Right lobe of liver (tissue), 6 donors: ENCODE measurements at regions not wholly inside any gene's neighbourhood (a gene's known extent, or its start where the extent isn't known, plus 50 kb on each side); places are given as distances from the start of the nearest gene placed in this dataset.

Experiments
- ATAC-seq, 4 donors: fragments of 200-7000 bp; cut with Tn5 transposase; one replicate each; pipeline ENCODE4 v1.9.1; 2020; ENCODE audit warnings: mild to moderate bottlenecking in 4 of 4, moderate library complexity in 4 of 4
- DNase-seq, 3 donors: peaks; one replicate each; pipeline ENCODE4 v3.0.0-alpha.2; 2020
- H3K27ac ChIP-seq, 3 donors: fragments of 200-600 bp; one replicate each; pipeline ENCODE4 v1.8.0; 2022
- H3K27me3 ChIP-seq, 2 donors: fragments of 200-600 bp; one replicate each; pipeline ENCODE4 v1.8.0; 2022
- H3K36me3 ChIP-seq, 4 donors: fragments of 200-600 bp; sonication (generic) in 1 of 4; one replicate each; pipeline versions ENCODE4 v1.5.1 to v1.8.0; 2017 to 2022; ENCODE audit warnings: control low read depth in 1 of 4
- H3K4me1 ChIP-seq, 4 donors: fragments of 200-600 bp; sonication (generic) in 1 of 4; one replicate each; pipeline versions ENCODE4 v1.5.1 to v1.8.0; 2017 to 2022; ENCODE audit warnings: control low read depth in 1 of 4
- H3K4me3 ChIP-seq, 3 donors: fragments of 200-600 bp; one replicate each; pipeline ENCODE4 v1.8.0; 2022
- H3K9me3 ChIP-seq, 4 donors: fragments of 200-600 bp; sonication (generic) in 1 of 4; one replicate each; pipeline versions ENCODE4 v1.5.1 to v1.8.0; 2017 to 2022; ENCODE audit warnings: control low read depth in 1 of 4
- CTCF ChIP-seq, 4 donors: fragments of 200-600 bp in 3 of 4; fragments of 450-650 bp in 1 of 4; IDR thresholded peaks; one replicate each; pipeline versions ENCODE4 v1.5.1 to v1.8.0; 2016 to 2022; ENCODE audit warnings: antibody characterized with exemption in 4 of 4, mild to moderate bottlenecking in 2 of 4
- POLR2A ChIP-seq: fragments of 450-650 bp; IDR thresholded peaks from one replicate; pipeline ENCODE4 v1.6.1; 2017; ENCODE audit warnings: antibody characterized with exemption, mild to moderate bottlenecking
- WGBS: methylation state at CpG from one replicate; pipeline ENCODE4 v1.1.6; 2018; ENCODE audit warnings: low coverage, low lambda C conversion rate; ENCODE audit not compliant: insufficient coverage; ENCODE audit errors: missing lambda C conversion rate; 5-methylcytosine and 5-hydroxymethylcytosine counted together
- intact Hi-C, 2 donors: fragments of 100-400 bp; cut with DNase I; formaldehyde crosslinking; loops; one replicate each; pipeline versions ENCODE4 v1.11.2 to v1.14.1; 2022
- donor health status: DM: no; HTN: yes; CAD: no.
- donor health status: DM: no; HTN: no; CAD: no.
- donor health status: DM: no; HTN: no; CAD: no.
- donor health status: DM: no; HTN: yes; CAD: no.
- donor health status: DM: no; HTN: yes; CAD: no.

- Histone ChIP-seq H3K4me1 (peaks cover 0 to 8% (median 0%) of the 10 kb centered on the region in 4 donors), H3K9me3 (no peaks in the 10 kb centered on the region), H3K4me3 (no peak overlapping the region), H3K27ac (no peak overlapping the region), H3K27me3 (no peaks in the 10 kb centered on the region), H3K36me3 (no peaks in the 10 kb centered on the region)
- DNase-seq (peak in 1 of 3 donors; percentile 23), ATAC-seq (peak in 1 of 4 donors; percentile 33)
- TF ChIP-seq POLR2A (no peak), CTCF (IDR thresholded peaks at IDR 0.05) (no peak)
- WGBS, result 57% methylated on average over 5 of the region's 5 CpGs
- intact Hi-C loops, result loop anchor here in 1 of 2 donors (10.0 kb wide), 1 partner anchor 166 kb away; no protein-coding TSS in a partner anchor
Observed at GRCh38 chr4:153138736-153139135, 65.5 kb upstream of the TRIM2 start.

GRCh38 chr4:153140294-153140693 is 63.9 kb upstream of the TRIM2 start:
- DNase-seq (no peak), ATAC-seq (no peak)
- TF ChIP-seq CTCF (IDR thresholded peaks at IDR 0.05) (no peak), POLR2A (no peak)
- no peak overlapping the region for H3K4me3 ChIP-seq
- H3K9me3 ChIP-seq, result no peaks in the 10 kb centered on the region
- H3K4me1 ChIP-seq, result peaks cover 0 to 8% (median 0%) of the 10 kb centered on the region in 4 donors
- H3K27ac ChIP-seq, result no peak overlapping the region
- intact Hi-C loops, result no loop called here
- no peaks in the 10 kb centered on the region for H3K36me3 ChIP-seq
- WGBS, result 81% methylated on average over 2 of the region's 5 CpGs
- H3K27me3 ChIP-seq, result no peaks in the 10 kb centered on the region

- DNase-seq (no peak), ATAC-seq (no peak)
- Histone ChIP-seq H3K27ac (no peak overlapping the region), H3K4me3 (no peak overlapping the region), H3K36me3 (no peaks in the 10 kb centered on the region), H3K9me3 (no peaks in the 10 kb centered on the region), H3K27me3 (no peaks in the 10 kb centered on the region), H3K4me1 (peaks cover 0 to 8% (median 0%) of the 10 kb centered on the region in 4 donors)
- 67% methylated on average over 1 of the region's 1 CpG for WGBS
- intact Hi-C loops, result no loop called here
- TF ChIP-seq POLR2A (no peak), CTCF (IDR thresholded peaks at IDR 0.05) (no peak)
Observed at GRCh38 chr4:153141238-153141637, 63.0 kb upstream of the TRIM2 start.

- ATAC-seq, result peak; percentile 88 to 92 (median 90)
- H3K9me3 ChIP-seq, result no peaks in the 10 kb centered on the region
Observed at GRCh38 chr4:153142700-153143438, 61.4 kb upstream of the TRIM2 start.

More at GRCh38 chr4:153142700-153143438, 61.4 kb upstream of the TRIM2 start:
- TF ChIP-seq CTCF (IDR thresholded peaks at IDR 0.05) (peak; percentile 77 to 87 (median 82)), POLR2A (no peak)
- peak; percentile 72 to 85 (median 74) for DNase-seq
- Histone ChIP-seq H3K27me3 (no peaks in the 10 kb centered on the region), H3K4me3 (peak overlapping the region in 1 of 3 donors; percentile 28), H3K27ac (no peak overlapping the region), H3K4me1 (peaks cover 0 to 8% (median 0%) of the 10 kb centered on the region in 4 donors), H3K36me3 (no peaks in the 10 kb centered on the region)
- intact Hi-C loops, result no loop called here
- WGBS, result 47% methylated on average over 7 of the region's 7 CpGs
